ENCODE measurements at regions not wholly inside any gene's neighbourhood (a gene's known extent, or its start where the extent isn't known, plus 50 kb on each side); places are given as distances from the start of the nearest gene placed in this dataset.

DNA sequence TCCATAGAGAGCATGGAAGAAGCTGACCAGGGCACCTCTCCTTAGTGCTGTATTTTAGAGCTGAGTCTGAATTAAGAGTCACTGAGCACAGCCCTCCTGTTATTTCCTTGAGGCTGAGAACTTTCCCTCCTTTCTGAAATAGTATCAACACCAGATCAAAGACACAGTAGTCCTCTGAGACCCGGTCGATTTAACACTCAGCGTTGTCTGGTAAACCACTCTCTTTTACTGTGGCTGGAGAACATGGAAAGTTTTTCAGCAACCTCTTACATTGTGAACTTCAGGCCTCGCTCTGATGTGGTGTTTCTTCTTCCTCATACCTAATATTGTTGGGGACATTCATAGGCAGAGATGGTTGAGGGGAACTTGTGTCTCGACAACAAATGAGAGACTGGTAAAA, 202.0 kb upstream of the MTPN start:
- DNase-seq (ENCODE audit: low spot score): no peak
- H3K4me3 ChIP-seq: no peak overlapping the region
- H4K20me1 ChIP-seq (ENCODE audit: insufficient read depth, poor library complexity, severe bottlenecking): no peaks in the 10 kb centered on the region
- peaks cover 11% of the 10 kb centered on the region for H3K4me1 ChIP-seq (ENCODE audit: insufficient read depth)
- TF ChIP-seq, protein P1, sequence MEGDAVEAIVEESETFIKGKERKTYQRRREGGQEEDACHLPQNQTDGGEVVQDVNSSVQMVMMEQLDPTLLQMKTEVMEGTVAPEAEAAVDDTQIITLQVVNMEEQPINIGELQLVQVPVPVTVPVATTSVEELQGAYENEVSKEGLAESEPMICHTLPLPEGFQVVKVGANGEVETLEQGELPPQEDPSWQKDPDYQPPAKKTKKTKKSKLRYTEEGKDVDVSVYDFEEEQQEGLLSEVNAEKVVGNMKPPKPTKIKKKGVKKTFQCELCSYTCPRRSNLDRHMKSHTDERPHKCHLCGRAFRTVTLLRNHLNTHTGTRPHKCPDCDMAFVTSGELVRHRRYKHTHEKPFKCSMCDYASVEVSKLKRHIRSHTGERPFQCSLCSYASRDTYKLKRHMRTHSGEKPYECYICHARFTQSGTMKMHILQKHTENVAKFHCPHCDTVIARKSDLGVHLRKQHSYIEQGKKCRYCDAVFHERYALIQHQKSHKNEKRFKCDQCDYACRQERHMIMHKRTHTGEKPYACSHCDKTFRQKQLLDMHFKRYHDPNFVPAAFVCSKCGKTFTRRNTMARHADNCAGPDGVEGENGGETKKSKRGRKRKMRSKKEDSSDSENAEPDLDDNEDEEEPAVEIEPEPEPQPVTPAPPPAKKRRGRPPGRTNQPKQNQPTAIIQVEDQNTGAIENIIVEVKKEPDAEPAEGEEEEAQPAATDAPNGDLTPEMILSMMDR (IDR thresholded peaks at IDR 0.05; ENCODE audit: poor library complexity): no peak
- TF ChIP-seq EZH2 (IDR thresholded peaks at IDR 0.05; ENCODE audit: borderline replicate concordance) (no peak), EZH2phosphoT487 (IDR thresholded peaks at IDR 0.05; ENCODE audit: low read depth, severe bottlenecking, unreplicated experiment) (no peak)
- H3K27me3 ChIP-seq: no peaks in the 10 kb centered on the region
- H3K79me2 ChIP-seq: no peaks in the 10 kb centered on the region
- H3K9me2 ChIP-seq (replicated peaks; ENCODE audit: insufficient read depth): no peaks in the 10 kb centered on the region
- no peak overlapping the region for H2AFZ ChIP-seq
- WGBS (ENCODE audit: low lambda C conversion rate, missing lambda C conversion rate): 78% methylated on average over 5 of the region's 5 CpGs
- no peak overlapping the region for H3K27ac ChIP-seq
- H3K4me2 ChIP-seq: no peak overlapping the region
- no peaks in the 10 kb centered on the region for H3K9me3 ChIP-seq (ENCODE audit: low read depth)
- no peaks in the 10 kb centered on the region for H3K36me3 ChIP-seq (replicated peaks; ENCODE audit: insufficient read depth, low read depth)

DNA sequence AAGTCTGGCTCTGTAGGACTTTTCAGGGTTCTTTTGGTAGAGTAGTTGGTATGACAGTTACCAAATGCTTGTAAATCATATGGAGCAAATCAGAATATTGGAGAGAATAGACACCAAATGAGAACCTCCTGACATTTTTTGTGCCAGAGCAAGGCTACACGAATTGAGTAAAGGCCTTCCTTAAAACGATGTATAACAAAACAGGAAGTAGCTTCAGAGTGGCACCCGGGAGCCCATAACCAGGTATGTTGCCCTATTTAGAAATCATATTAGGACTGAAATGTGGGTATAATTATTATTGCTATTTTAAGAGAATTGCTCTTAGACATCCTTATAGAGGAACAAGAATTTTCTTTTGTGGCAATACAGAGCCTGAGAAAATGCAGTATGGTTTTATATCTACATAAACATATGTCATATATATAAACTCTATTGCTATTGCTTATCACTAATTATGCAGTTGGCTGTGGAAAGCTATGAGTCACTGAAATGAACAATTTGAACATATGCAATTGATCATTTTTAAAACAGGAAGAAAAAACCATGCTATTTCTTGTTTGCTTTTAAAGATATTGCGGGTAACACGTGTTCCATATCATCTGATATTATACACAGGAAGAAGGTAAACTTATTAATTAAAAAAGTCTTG, 197.4 kb upstream of the MTPN start:
- WGBS (ENCODE audit: low lambda C conversion rate, missing lambda C conversion rate): 63% methylated on average over 5 of the region's 5 CpGs
- no peaks in the 10 kb centered on the region for H3K27me3 ChIP-seq
- DNase-seq (ENCODE audit: low spot score): no peak
- no peaks in the 10 kb centered on the region for H3K9me2 ChIP-seq (replicated peaks; ENCODE audit: insufficient read depth)
- no peak overlapping the region for H3K27ac ChIP-seq
- no peaks in the 10 kb centered on the region for H3K9me3 ChIP-seq (ENCODE audit: low read depth)
- no peak overlapping the region for H3K4me3 ChIP-seq
- no peak overlapping the region for H3K4me2 ChIP-seq
- H4K20me1 ChIP-seq (ENCODE audit: insufficient read depth, poor library complexity, severe bottlenecking): no peaks in the 10 kb centered on the region
- H3K79me2 ChIP-seq: no peaks in the 10 kb centered on the region
- H2AFZ ChIP-seq: no peak overlapping the region
- H3K36me3 ChIP-seq (replicated peaks; ENCODE audit: insufficient read depth, low read depth): no peaks in the 10 kb centered on the region
- no peak for TF ChIP-seq EZH2 (IDR thresholded peaks at IDR 0.05; ENCODE audit: borderline replicate concordance)
- TF ChIP-seq, protein P1 (IDR thresholded peaks at IDR 0.05; ENCODE audit: poor library complexity): no peak
- TF ChIP-seq EZH2phosphoT487 (IDR thresholded peaks at IDR 0.05; ENCODE audit: low read depth, severe bottlenecking, unreplicated experiment): no peak
- no peaks in the 10 kb centered on the region for H3K4me1 ChIP-seq (ENCODE audit: insufficient read depth)

DNA sequence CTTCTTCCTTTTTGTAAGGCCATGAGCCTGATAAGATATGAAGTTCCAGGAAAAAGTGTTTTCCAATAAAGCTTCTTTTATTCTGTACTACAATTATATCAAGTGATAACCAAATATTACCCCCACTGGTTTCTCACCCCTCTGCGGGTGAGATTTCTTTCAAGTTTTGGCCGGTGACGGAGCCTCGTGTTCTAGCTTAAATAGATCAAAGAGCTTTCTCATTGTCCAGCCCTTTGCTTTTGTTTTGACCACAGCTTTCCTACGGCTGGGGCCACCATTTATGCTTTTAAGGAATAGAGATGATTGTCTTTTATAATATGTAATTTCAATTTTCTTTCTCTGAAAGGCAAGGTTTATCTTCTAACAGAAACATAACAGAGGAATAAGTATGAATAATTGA, 196.7 kb upstream of the MTPN start:
- Histone ChIP-seq H4K20me1 (ENCODE audit: insufficient read depth, poor library complexity, severe bottlenecking) (no peaks in the 10 kb centered on the region), H3K4me2 (no peak overlapping the region), H3K27me3 (no peaks in the 10 kb centered on the region), H3K36me3 (replicated peaks; ENCODE audit: insufficient read depth, low read depth) (no peaks in the 10 kb centered on the region), H3K27ac (no peak overlapping the region), H3K9me3 (ENCODE audit: low read depth) (no peaks in the 10 kb centered on the region), H3K4me3 (no peak overlapping the region), H3K9me2 (replicated peaks; ENCODE audit: insufficient read depth) (no peaks in the 10 kb centered on the region), H3K4me1 (ENCODE audit: insufficient read depth) (no peaks in the 10 kb centered on the region), H2AFZ (no peak overlapping the region), H3K79me2 (no peaks in the 10 kb centered on the region)
- TF ChIP-seq, protein P1 (IDR thresholded peaks at IDR 0.05; ENCODE audit: poor library complexity): no peak
- TF ChIP-seq EZH2 (IDR thresholded peaks at IDR 0.05; ENCODE audit: borderline replicate concordance): no peak
- TF ChIP-seq EZH2phosphoT487 (IDR thresholded peaks at IDR 0.05; ENCODE audit: low read depth, severe bottlenecking, unreplicated experiment): no peak
- no peak for DNase-seq (ENCODE audit: low spot score)
- WGBS (ENCODE audit: low lambda C conversion rate, missing lambda C conversion rate): 67% methylated on average over 5 of the region's 5 CpGs

DNA sequence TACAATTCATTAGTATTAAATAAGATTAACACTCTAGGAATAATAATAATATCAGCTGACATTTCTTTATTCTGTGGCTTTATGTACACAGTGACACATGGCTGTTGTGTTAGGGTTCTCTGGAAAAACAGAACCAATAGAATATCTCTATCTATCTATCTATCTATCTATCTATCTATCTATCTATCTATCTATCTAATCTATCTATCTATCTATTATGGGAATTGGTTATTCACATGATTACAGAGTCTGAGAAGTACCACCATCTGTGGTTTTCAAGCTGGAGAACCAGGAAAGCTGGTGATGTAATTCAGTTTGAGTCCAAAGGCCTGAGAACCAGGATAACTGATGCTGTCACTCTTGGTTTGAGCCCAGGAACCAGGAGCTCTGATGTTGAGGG, 194.1 kb upstream of the MTPN start:
- no peak overlapping the region for H2AFZ ChIP-seq
- no peaks in the 10 kb centered on the region for H4K20me1 ChIP-seq (ENCODE audit: insufficient read depth, poor library complexity, severe bottlenecking)
- H3K9me3 ChIP-seq (ENCODE audit: low read depth): no peaks in the 10 kb centered on the region
- no peak overlapping the region for H3K4me2 ChIP-seq
- no peaks in the 10 kb centered on the region for H3K9me2 ChIP-seq (replicated peaks; ENCODE audit: insufficient read depth)
- no peaks in the 10 kb centered on the region for H3K4me1 ChIP-seq (ENCODE audit: insufficient read depth)
- H3K4me3 ChIP-seq: no peak overlapping the region
- DNase-seq (ENCODE audit: low spot score): no peak
- H3K27ac ChIP-seq: no peak overlapping the region
- H3K27me3 ChIP-seq: no peaks in the 10 kb centered on the region
- no peaks in the 10 kb centered on the region for H3K79me2 ChIP-seq
- no peak for TF ChIP-seq EZH2 (IDR thresholded peaks at IDR 0.05; ENCODE audit: borderline replicate concordance)
- no peak for TF ChIP-seq EZH2phosphoT487 (IDR thresholded peaks at IDR 0.05; ENCODE audit: low read depth, severe bottlenecking, unreplicated experiment)
- TF ChIP-seq, protein P1 (IDR thresholded peaks at IDR 0.05; ENCODE audit: poor library complexity): no peak
- H3K36me3 ChIP-seq (replicated peaks; ENCODE audit: insufficient read depth, low read depth): no peaks in the 10 kb centered on the region
